Parathyroid adenoma (tissue), 2 donors: ENCODE measurements at regions not wholly inside any gene's neighbourhood (a gene's known extent, or its start where the extent isn't known, plus 50 kb on each side); places are given as distances from the start of the nearest gene placed in this dataset.

Source experiments
- H2AFZ ChIP-seq: fragments of 300-600 bp; sonication (generic); one replicate; pipeline ENCODE4 v1.7.0; 2017; ENCODE audit warnings: antibody characterized with exemption, mild to moderate bottlenecking
- H3K27ac ChIP-seq: fragments of 300-600 bp; sonication (generic); one replicate; pipeline ENCODE4 v1.7.0; 2017
- H3K27me3 ChIP-seq: fragments of 300-600 bp; sonication (generic); one replicate; pipeline ENCODE4 v1.7.0; 2017; ENCODE audit warnings: low read length; ENCODE audit not compliant: control insufficient read depth, insufficient read depth
- H3K36me3 ChIP-seq: fragments of 300-600 bp; sonication (generic); one replicate; pipeline ENCODE4 v1.7.0; 2017; ENCODE audit warnings: low read length; ENCODE audit not compliant: control insufficient read depth, insufficient read depth
- H3K4me1 ChIP-seq: fragments of 300-600 bp; sonication (generic); one replicate; pipeline ENCODE4 v1.7.0; 2017; ENCODE audit warnings: control low read depth
- H3K4me2 ChIP-seq: fragments of 300-600 bp; sonication (generic); one replicate; pipeline ENCODE4 v1.7.0; 2017; ENCODE audit warnings: low read length
- H3K4me3 ChIP-seq: fragments of 300-600 bp; sonication (generic); one replicate; pipeline ENCODE4 v1.7.0; 2017; ENCODE audit warnings: low read depth, low read length
- H3K79me2 ChIP-seq: fragments of 300-600 bp; sonication (generic); one replicate; pipeline ENCODE4 v1.7.0; 2017; ENCODE audit warnings: control low read depth
- H3K9ac ChIP-seq: fragments of 300-600 bp; sonication (generic); one replicate; pipeline ENCODE4 v1.7.0; 2017; ENCODE audit warnings: mild to moderate bottlenecking
- H3K9me3 ChIP-seq: fragments of 300-600 bp; sonication (generic); one replicate; pipeline ENCODE4 v1.7.0; 2017; ENCODE audit warnings: low read length; ENCODE audit not compliant: control insufficient read depth
- TF ChIP-seq, protein P1 (sequence below): fragments of 300-600 bp; sonication (generic); IDR thresholded peaks from one replicate; pipeline ENCODE4 v1.7.0; 2017; ENCODE audit warnings: antibody characterized with exemption, mild to moderate bottlenecking
- donor health status: primary hyperparathyroidism.

DNA sequence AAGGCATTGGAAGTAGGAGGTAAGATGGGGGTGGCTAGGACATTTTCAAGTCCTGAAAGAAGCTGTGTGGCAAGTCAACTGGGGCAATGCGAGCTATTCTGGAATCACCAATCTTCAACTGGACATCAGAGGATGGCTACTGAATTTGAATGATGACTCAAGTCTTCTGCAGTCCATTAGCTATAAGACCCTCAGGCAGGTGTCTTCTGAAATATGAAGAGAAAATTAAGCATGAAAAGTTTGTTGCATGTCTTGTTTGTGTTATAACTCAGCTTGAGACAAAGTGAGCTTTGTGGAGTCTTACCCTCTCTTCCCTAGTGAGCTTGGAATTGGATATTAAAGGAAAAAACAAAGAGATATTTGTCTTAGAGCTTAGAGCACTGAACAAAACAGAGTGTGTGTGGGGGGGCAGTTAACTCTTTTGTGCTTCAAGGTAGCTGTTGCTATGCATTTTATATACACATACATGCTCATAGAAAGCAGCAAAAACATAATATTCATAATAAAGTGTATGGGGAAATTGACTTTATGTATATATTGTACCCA, 979.1 kb downstream of the MCTP2 start:
- TF ChIP-seq, protein P1, sequence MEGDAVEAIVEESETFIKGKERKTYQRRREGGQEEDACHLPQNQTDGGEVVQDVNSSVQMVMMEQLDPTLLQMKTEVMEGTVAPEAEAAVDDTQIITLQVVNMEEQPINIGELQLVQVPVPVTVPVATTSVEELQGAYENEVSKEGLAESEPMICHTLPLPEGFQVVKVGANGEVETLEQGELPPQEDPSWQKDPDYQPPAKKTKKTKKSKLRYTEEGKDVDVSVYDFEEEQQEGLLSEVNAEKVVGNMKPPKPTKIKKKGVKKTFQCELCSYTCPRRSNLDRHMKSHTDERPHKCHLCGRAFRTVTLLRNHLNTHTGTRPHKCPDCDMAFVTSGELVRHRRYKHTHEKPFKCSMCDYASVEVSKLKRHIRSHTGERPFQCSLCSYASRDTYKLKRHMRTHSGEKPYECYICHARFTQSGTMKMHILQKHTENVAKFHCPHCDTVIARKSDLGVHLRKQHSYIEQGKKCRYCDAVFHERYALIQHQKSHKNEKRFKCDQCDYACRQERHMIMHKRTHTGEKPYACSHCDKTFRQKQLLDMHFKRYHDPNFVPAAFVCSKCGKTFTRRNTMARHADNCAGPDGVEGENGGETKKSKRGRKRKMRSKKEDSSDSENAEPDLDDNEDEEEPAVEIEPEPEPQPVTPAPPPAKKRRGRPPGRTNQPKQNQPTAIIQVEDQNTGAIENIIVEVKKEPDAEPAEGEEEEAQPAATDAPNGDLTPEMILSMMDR = no peak
- no peaks in the 10 kb centered on the region for H3K36me3 ChIP-seq
- no peaks in the 10 kb centered on the region for H3K9me3 ChIP-seq
- no peak overlapping the region for H2AFZ ChIP-seq
- H3K9ac ChIP-seq = no peak overlapping the region
- no peak overlapping the region for H3K27ac ChIP-seq
- H3K79me2 ChIP-seq = no peaks in the 10 kb centered on the region
- no peak overlapping the region for H3K4me3 ChIP-seq
- no peak overlapping the region for H3K4me2 ChIP-seq
- no peaks in the 10 kb centered on the region for H3K27me3 ChIP-seq
- H3K4me1 ChIP-seq = no peaks in the 10 kb centered on the region

DNA sequence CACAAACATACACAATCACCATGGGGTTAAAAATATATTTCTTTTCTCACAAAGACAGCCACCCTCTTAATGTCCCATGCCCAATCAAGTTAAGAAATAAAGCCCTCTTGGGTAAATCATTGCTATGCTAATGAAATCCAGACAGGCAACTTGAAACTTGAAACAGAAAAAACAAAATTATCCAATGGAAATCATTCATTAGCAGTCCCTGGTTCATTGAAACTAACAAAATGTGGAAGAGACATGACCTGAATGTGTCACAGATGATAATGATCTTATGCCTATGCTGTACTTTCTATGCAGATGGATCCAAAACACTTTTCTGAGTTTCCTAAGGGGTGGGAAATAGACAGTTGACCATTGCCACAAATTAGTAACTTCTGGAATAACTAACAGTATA, 983.7 kb downstream of the MCTP2 start:
- no peaks in the 10 kb centered on the region for H3K4me1 ChIP-seq
- TF ChIP-seq, protein P1 = no peak
- H3K79me2 ChIP-seq = no peaks in the 10 kb centered on the region
- H2AFZ ChIP-seq = no peak overlapping the region
- H3K9ac ChIP-seq = no peak overlapping the region
- no peaks in the 10 kb centered on the region for H3K36me3 ChIP-seq
- H3K9me3 ChIP-seq = no peaks in the 10 kb centered on the region
- H3K4me2 ChIP-seq = no peak overlapping the region
- no peak overlapping the region for H3K27ac ChIP-seq
- H3K27me3 ChIP-seq = no peaks in the 10 kb centered on the region
- no peak overlapping the region for H3K4me3 ChIP-seq

DNA sequence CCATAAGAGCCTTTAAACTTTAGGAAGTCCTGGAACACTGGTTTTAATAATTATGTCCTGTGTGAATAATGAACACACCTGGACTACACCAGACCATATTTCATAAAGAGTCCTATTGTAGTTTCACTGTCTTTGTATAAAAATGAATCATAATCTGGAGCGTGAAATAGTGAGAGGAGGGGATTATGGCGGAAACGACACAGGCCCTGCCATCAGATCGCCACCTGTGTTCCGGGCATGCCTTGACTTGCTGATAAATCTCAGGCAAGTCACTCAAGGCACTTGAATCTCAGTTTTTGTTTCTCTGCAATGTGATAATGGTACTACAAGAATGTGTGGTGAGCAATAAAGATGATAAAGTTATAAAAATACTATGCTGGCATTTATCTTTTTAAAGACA, 995.5 kb downstream of the MCTP2 start:
- TF ChIP-seq, protein P1 = no peak
- no peaks in the 10 kb centered on the region for H3K79me2 ChIP-seq

DNA sequence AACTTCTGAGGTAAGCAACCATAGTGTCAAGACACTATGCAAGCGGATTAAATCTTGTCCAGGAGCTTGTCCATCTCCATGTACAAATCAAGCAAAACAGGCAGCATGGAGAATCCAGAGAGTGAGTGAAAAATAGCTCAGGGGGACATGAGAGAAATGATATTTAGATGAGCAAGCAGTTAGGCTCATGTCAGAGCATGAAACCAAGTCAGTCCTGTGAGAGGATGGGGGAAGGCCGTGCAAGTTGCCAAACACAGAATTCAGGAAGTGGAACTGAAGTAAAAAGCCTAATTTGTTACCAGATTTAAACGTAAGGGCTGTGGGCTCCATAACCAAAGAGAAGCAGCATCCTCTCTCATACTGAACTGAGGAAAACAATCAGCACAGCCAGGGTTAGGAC, 995.9 kb downstream of the MCTP2 start:
- Histone ChIP-seq H3K4me1 (no peaks in the 10 kb centered on the region), H3K79me2 (no peaks in the 10 kb centered on the region), H3K4me2 (no peak overlapping the region), H3K36me3 (no peaks in the 10 kb centered on the region), H3K4me3 (no peak overlapping the region), H3K27me3 (no peaks in the 10 kb centered on the region), H3K9ac (no peak overlapping the region), H3K9me3 (no peaks in the 10 kb centered on the region), H3K27ac (no peak overlapping the region), H2AFZ (no peak overlapping the region)
- TF ChIP-seq, protein P1 = no peak

More for the DNA sequence above, 995.5 kb downstream of the MCTP2 start:
- H3K4me2 ChIP-seq = no peak overlapping the region
- H3K27me3 ChIP-seq = no peaks in the 10 kb centered on the region
- H3K36me3 ChIP-seq = no peaks in the 10 kb centered on the region
- H3K4me3 ChIP-seq = no peak overlapping the region
- no peaks in the 10 kb centered on the region for H3K4me1 ChIP-seq
- H3K27ac ChIP-seq = no peak overlapping the region
- no peak overlapping the region for H3K9ac ChIP-seq
- H3K9me3 ChIP-seq = no peaks in the 10 kb centered on the region
- H2AFZ ChIP-seq = no peak overlapping the region

DNA sequence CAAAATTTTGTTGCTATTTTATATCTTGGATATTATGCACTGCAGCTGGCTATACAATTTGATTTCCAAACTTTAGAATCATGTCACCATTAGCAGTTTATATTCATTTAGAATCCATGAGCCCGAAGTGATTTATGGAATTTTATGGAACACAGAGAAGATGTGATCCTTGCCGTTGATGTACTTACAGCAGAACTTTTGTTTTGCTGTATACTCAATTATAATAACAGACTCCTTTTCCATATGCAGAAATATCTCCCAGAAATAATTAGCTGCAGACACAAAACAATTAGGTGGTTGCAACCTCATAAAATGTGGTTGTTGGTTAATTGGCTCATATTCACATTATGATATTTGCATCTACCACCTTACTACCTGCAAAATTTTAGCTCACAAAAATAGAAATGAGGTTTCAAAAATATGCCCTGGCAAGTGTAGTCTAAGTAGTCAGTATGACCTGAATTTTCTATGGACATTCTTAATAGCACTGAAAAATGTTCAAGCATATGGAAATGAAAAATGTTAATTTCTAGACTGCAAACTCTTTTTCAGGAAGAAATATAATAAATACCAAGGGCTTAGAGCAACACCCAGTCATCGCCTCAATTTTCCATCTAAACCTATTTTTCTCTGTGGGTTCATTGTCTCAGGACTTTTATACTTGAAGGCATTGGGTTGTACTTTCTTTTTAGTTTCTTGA, 997.6 kb downstream of the MCTP2 start:
- Histone ChIP-seq H3K27ac (no peak overlapping the region), H3K9me3 (no peaks in the 10 kb centered on the region), H3K79me2 (no peaks in the 10 kb centered on the region), H3K4me2 (no peak overlapping the region), H3K27me3 (no peaks in the 10 kb centered on the region), H3K9ac (no peak overlapping the region), H3K36me3 (no peaks in the 10 kb centered on the region), H3K4me3 (no peak overlapping the region), H2AFZ (no peak overlapping the region), H3K4me1 (no peaks in the 10 kb centered on the region)
- TF ChIP-seq, protein P1 = no peak
